GM19372 (cell line): ENCODE measurements at regions not wholly inside any gene's neighbourhood (a gene's known extent, or its start where the extent isn't known, plus 50 kb on each side); places are given as distances from the start of the nearest gene placed in this dataset.

Experiments
- ATAC-seq: cut with Tn5 transposase; IDR thresholded peaks from one replicate; pipeline ENCODE4 v1.9.1; 2021; ENCODE audit warnings: mild to moderate bottlenecking, low read depth, moderate library complexity; ENCODE audit not compliant: unreplicated experiment

GRCh38 chr1:188425687-188426086, 1596.9 kb downstream of the PLA2G4A start:
- no peak for ATAC-seq

GRCh38 chr1:188426561-188426960, 1597.8 kb downstream of the PLA2G4A start:
- no peak for ATAC-seq

DNA sequence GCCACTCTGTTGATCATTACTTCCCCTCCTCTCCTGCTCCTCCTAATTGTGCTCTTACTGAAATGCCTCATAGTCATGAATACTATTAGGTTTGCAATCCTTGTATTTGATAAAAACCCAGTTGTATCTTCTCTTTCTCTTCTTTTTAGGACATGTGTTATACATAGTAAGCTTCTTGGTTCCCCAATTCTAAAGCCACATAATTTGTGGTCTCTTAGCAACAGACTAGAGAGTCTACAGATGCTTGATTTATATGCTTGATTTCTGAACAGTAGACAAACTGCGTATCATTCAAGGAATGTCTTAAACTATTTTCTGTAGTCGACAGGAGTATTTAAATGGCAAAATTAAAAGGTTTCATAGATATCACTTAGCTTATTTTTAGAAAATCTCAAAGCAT, 1598.9 kb downstream of the PLA2G4A start:
- ATAC-seq, result no peak

DNA sequence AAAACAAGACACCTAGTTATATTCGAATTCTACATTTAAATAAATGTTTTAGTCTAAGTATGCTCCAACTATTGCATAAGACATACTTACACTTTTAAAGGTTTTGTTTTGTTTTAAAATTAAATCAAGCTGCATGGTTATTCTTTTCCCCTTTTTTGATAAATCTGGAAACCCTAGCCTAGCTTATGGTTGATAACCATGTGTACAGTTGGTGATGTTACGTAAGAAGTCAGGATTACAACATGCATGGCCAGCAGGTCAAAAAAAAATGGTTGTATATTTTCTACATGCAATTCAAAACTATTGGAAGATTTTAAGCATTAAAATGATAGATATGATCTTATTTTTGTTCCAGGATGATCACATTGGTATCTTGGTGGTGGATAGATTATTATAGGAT, 1600.6 kb downstream of the PLA2G4A start:
- ATAC-seq, result no peak

DNA sequence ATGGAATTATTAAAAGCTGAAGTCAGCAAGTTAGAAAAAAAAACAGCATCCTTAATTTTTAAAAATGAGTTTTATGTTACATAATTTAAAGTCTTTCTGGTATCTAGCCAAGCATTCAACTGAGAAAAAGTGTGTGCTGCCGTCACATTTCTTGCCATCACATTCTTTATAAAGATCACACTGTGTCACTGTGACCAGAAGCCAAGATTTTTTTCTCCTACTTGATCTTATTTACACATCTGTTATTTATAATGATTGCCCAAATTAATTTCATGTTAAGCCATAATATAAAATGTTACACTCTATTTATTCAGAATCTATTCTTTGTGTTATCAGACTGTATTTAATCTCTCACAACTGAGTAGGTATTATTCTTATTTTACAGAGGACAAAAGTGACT, 1603.7 kb downstream of the PLA2G4A start:
- no peak for ATAC-seq

- no peak for ATAC-seq
These were observed 1604.7 kb downstream of the PLA2G4A start for GRCh38 chr1:188433425-188433824.

GRCh38 chr1:188444526-188444925, 1615.8 kb downstream of the PLA2G4A start:
- no peak for ATAC-seq

- no peak for ATAC-seq
These were observed 1634.1 kb downstream of the PLA2G4A start for GRCh38 chr1:188462837-188463236.

GRCh38 chr1:188463919-188464318, 1635.2 kb downstream of the PLA2G4A start:
- ATAC-seq, result no peak

- no peak for ATAC-seq
These were observed 1637.8 kb downstream of the PLA2G4A start for GRCh38 chr1:188466539-188466938.

GRCh38 chr1:188476606-188477005, 1647.9 kb downstream of the PLA2G4A start:
- ATAC-seq, result no peak

- no peak for ATAC-seq
These were observed 1660.8 kb downstream of the PLA2G4A start for GRCh38 chr1:188489336-188490112.

DNA sequence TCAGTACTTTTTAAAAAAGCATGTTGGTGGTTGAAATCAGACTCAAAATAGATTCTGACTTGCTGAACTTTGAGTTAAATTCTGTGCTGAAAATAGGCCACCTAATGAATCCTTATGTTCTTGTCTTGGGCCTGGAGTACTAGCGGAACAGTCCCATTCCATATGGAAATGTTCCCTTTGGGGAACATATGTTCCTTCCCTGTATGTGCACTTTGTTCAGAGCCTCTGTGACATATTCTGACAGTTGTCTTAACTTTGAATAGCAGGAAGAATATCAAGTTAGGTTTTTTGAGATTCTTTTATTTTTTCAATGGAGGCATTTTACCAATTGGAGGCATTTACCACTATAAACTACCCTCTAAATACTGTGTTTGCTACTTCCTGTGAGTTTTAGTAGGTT, 1667.8 kb downstream of the PLA2G4A start:
- ATAC-seq, result no peak

DNA sequence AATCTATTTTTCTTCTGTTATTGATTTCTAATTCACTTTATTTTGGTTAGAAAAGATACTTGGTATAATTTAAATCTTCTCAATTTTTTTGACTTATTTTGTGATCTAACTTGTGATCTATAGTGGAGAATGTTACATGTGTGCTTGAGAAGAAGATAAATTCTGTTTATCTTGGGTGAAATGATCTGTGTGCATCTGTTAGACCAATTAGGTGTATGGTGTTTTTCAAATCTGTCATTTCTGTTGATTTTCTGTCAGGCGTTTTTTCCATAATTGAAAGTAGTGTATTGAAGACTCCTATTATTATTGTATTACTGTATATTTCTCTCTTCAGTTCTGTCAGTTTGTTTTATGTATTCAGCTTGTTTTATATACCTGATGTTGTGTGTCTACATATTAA, 1668.3 kb downstream of the PLA2G4A start:
- ATAC-seq, result no peak

DNA sequence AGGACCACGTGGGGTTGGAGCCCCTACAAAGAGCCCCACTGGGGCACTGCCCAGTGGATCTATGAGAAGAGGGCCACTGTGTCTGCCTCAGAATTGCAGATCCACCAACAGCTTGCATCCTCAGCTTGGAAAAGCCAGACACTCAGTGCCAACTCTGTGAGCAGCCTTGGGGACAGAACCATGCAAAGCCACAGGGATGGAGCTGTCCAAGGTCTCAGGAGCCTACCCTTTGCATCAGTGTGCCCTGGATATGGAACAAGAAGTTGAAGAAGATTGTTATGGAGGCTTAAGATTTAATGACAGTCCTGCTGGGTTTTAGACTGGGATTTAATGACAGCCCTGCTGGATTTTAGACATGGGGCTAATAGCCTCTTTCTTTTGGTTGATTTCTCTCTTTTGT, 1670.9 kb downstream of the PLA2G4A start:
- ATAC-seq, result no peak

DNA sequence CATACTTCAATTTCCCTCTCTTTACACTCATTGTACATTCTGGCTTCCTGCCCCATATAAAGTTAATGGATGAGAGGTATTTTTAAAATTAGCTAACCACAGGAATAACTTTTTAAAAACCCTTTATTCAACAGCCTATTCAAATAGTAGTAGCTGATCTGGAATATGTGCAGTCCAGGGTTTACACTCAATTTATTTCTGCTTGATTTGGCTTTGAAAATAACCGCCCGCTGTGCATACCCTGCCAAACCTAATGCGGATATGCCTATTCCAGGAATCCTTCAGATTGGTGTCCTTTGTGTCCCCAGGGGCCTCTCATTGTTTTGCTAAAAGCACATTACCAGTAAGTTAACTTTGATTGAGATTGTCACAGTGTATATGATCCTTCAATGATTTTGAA, 1686.2 kb downstream of the PLA2G4A start:
- no peak for ATAC-seq

DNA sequence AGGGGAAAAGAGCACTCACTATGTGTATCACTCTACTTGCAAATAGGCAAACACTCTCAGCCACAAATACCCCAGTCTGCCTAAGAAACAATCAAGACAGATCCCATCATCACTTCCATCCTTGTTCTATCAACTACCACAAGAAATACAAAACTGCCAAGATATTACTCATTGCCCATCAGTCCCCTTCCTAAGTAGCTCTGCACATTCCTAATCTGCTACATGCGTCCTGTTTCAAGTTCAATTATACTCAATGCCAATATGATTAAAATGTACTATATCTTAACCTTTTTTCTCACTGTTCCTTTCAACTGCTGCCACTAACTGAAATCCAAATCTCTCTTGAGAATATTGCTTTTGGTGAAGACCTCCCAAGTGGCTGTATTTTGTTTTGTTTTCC, 1688.4 kb downstream of the PLA2G4A start:
- ATAC-seq, result no peak

DNA sequence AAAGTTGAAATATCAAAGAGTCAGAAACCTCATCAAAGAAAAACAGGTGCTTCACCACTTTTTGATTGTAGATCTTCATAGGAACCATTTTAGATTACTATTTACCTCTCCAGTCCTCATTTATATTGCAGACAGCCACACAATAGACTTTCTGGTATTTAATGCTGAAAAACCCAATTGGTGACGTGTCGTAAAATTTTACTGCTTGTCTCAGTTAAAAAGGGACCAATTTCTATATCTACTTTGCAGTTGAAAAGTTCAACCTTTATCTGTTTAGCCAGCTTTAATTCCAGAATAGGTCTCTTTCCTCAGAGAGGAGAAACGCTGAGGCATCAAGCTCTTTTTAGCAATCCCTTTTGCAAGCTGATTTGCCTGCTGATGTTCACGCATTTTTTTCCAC, 1722.4 kb downstream of the PLA2G4A start:
- no peak for ATAC-seq

DNA sequence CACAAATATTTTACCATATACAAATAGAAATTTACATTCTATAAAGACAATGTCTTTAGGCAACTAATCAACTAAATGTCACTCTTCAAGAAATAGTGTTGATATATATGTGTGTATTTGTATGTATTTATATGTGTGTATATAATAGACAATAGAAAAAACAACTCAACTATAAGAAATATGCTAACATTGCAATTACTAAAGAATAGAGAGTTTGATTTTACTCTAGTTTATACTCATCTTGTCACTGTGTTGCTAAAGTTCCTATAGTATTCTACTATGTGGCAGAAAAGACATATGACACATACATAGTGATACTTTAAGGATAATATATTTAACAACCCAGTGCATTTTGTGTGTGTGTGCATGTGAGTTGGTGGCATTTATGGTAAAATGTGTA, 1728.3 kb downstream of the PLA2G4A start:
- no peak for ATAC-seq

GRCh38 chr1:188582911-188583532, 1754.3 kb downstream of the PLA2G4A start:
- ATAC-seq, result no peak

GRCh38 chr1:188584119-188584518, 1755.4 kb downstream of the PLA2G4A start:
- no peak for ATAC-seq

DNA sequence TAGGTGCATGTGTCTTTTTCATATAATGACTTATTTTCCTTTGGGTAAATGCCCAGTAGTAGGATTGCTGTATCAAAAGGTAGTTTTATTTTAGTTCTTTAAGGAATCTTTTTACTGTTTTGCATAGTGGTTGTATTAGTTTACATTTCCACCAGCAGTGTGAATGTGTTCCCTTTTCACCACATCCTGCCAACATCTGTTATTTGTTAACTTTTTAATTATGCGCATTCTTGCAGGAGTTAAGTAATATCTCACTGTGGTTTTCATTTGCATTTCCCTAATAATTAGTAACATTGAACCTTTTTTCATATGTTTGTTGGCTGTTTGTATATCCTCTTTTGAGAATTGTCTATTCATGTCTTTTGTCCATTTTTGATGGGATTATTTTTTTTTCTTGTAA, 1761.9 kb downstream of the PLA2G4A start:
- ATAC-seq, result no peak
